Peyer's patch (tissue), 4 donors: ENCODE measurements at regions not wholly inside any gene's neighbourhood (a gene's known extent, or its start where the extent isn't known, plus 50 kb on each side); places are given as distances from the start of the nearest gene placed in this dataset.

Experiments used
- POLR2A ChIP-seq, 2 donors: fragments of 450-650 bp; IDR thresholded peaks; one replicate each; pipeline ENCODE4 v1.5.1; 2017; ENCODE audit warnings: antibody characterized with exemption in 2 of 2, mild to moderate bottlenecking in 2 of 2, moderate library complexity in 2 of 2
- TF ChIP-seq, protein P1 (sequence below), 6 experiments: fragments of 450-650 bp in 4 of 6; fragments of 200-600 bp in 2 of 6; sonication (generic) in 1 of 6; IDR thresholded peaks; one replicate each; pipeline ENCODE4 v1.5.1; 2017 to 2019; ENCODE audit warnings: antibody characterized with exemption in 6 of 6, mild to moderate bottlenecking in 3 of 6, moderate library complexity in 1 of 6

DNA sequence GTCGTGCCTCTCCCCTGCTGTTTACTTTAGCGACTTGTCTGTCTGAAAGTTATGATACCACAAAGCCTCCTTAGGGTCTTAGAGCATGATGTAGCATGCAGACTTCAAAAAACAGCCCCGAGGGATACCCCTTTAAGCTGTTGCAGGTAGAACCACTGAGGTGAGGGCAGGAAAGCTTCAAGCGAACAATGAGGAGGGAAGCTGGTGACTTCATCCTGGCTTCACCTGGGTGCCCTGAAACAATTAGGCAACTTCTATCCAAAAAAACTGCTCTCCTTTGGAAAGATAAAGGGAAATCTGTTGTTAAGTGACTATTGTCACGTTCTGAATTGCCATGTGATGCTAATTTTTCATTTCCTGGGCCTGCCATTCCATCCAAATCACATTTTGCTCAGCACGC lies 231.6 kb downstream of the SOX2 start:
- no peak for TF ChIP-seq POLR2A (IDR thresholded peaks at IDR 0.05)
- TF ChIP-seq, protein P1, sequence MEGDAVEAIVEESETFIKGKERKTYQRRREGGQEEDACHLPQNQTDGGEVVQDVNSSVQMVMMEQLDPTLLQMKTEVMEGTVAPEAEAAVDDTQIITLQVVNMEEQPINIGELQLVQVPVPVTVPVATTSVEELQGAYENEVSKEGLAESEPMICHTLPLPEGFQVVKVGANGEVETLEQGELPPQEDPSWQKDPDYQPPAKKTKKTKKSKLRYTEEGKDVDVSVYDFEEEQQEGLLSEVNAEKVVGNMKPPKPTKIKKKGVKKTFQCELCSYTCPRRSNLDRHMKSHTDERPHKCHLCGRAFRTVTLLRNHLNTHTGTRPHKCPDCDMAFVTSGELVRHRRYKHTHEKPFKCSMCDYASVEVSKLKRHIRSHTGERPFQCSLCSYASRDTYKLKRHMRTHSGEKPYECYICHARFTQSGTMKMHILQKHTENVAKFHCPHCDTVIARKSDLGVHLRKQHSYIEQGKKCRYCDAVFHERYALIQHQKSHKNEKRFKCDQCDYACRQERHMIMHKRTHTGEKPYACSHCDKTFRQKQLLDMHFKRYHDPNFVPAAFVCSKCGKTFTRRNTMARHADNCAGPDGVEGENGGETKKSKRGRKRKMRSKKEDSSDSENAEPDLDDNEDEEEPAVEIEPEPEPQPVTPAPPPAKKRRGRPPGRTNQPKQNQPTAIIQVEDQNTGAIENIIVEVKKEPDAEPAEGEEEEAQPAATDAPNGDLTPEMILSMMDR (IDR thresholded peaks at IDR 0.05): no peak
